SJSA1 (cell line): ENCODE measurements at regions not wholly inside any gene's neighbourhood (a gene's known extent, or its start where the extent isn't known, plus 50 kb on each side); places are given as distances from the start of the nearest gene placed in this dataset.
"Not testable (repeated sequence)": the region's sequence is repeated elsewhere in the genome, so short reads cannot be mapped to it uniquely, and the experiment has no call there.

Experiments
- DNase-seq, 2 experiments: peaks; one replicate each; pipeline ENCODE4 v3.0.0-alpha.2; 2015 to 2020; ENCODE audit warnings: low spot score in 2 of 2, low read depth in 1 of 2
- H3K27ac ChIP-seq: fragments of 250-450 bp; sonication (Bioruptor Pico); 2 replicates; pipeline ENCODE4 v1.5.1; 2020; ENCODE audit warnings: mild to moderate bottlenecking, moderate library complexity
- H3K27me3 ChIP-seq: fragments of 250-450 bp; sonication (Bioruptor Pico); replicated peaks from 2 replicates; pipeline ENCODE4 v1.5.1; 2020; ENCODE audit warnings: mild to moderate bottlenecking, moderate library complexity
- H3K36me3 ChIP-seq: fragments of 250-450 bp; sonication (Bioruptor Pico); 2 replicates; pipeline ENCODE4 v1.5.1; 2020; ENCODE audit warnings: mild to moderate bottlenecking
- H3K4me1 ChIP-seq: fragments of 250-450 bp; sonication (Bioruptor Pico); replicated peaks from 2 replicates; pipeline ENCODE4 v1.6.1; 2021; ENCODE audit warnings: mild to moderate bottlenecking
- H3K4me3 ChIP-seq: fragments of 250-450 bp; sonication (Bioruptor Pico); 2 replicates; pipeline ENCODE4 v1.5.1; 2020; ENCODE audit warnings: mild to moderate bottlenecking
- H3K9me3 ChIP-seq: fragments of 250-450 bp; sonication (Bioruptor Pico); replicated peaks from 2 replicates; pipeline ENCODE4 v1.5.1; 2020; ENCODE audit warnings: mild to moderate bottlenecking

DNA sequence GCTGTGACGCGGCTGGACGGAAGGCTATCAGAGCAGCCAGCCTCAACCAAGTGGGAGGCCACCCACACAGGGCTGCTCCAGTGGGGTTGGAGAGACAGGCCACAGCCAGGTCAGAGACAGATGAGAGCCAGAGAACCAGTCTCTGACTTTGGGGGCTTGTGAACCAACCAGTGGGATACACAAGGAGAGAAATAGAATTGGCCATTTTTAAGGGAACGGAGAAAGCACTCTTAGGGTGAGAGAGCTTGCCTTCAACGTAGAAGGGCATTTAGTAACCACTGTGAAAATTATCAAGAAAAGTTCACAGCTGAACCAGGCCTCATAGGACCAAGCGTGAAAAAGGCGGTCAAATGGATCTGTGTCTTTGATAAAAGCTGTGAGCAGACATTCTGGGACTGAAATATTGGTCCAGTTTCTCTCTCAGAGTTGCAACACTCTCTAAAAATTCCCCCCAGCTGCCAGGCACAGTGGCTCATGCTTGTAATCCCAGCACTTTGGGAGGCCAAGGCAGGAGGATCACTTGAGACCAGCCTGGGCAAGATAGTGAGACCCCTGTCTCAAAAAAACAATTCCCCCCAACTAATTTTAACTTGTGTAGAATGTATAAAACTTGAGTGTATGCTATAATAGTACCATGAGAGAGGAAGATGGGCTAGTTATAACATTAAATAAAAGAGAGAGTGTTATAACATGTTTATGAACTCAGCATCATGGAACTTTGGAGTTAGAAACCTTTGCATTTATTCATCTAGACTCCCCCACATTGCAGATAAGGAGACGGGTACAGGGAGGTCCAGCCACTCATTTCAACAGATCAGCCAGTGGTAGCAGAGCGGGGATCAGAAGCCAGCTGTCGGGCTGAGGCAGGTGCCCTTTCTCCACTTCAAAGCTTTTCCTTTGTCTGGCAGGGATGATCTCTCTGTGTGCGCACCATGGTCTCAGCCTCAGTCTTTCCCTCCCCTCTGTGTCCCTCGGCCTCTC, 132.2 kb downstream of the NPIPB11 start:
- H3K27me3 ChIP-seq, H3K36me3 ChIP-seq, H3K4me3 ChIP-seq, H3K9me3 ChIP-seq, DNase-seq: not testable (repeated sequence)
- Histone ChIP-seq H3K4me1 (peaks cover 57% of the 10 kb centered on the region), H3K27ac (peak overlapping the region; percentile 62; the same call in 1 of the 2 replicates)

DNA sequence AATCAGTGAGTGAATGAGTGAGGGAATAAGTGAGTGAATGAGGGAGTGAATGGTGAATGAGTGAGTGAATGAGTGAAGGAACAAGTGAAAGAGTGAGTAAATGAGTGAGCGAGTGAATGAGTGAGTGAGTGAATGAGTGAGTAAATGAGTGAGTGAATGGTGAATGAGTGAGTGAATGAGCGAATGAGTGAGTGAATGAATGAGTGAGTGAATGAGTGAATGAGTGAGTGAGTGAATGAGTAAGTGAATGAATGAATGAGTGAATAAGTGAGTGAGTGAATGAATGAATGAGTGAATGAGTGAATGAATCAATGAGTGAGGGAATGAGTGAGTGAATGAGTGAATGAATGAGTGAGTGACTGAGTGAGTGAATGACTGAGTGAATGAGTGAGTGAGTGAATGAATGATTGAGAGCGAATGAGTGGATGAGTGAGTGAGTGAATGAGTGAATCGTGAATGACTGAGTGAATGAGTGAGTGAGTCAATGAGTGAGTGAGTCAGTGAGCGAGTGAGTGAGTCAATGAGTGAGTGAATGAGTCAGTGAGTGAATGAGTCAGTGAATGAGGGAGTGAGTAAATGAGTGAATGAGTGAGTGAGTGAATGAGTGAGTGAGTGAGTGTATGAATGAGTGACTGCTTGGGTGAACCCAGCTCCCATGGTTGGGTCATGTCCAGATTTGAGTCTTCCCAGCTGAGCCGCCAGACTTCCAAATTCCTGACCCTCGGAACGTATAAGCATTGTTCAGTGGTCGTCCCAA, 133.0 kb downstream of the NPIPB11 start:
- DNase-seq: peak in 1 of 2 experiments; percentile 31
- H3K27me3 ChIP-seq: not testable (repeated sequence)
- H3K27ac ChIP-seq: peak overlapping the region; percentile 62; the same call in 1 of the 2 replicates

DNA sequence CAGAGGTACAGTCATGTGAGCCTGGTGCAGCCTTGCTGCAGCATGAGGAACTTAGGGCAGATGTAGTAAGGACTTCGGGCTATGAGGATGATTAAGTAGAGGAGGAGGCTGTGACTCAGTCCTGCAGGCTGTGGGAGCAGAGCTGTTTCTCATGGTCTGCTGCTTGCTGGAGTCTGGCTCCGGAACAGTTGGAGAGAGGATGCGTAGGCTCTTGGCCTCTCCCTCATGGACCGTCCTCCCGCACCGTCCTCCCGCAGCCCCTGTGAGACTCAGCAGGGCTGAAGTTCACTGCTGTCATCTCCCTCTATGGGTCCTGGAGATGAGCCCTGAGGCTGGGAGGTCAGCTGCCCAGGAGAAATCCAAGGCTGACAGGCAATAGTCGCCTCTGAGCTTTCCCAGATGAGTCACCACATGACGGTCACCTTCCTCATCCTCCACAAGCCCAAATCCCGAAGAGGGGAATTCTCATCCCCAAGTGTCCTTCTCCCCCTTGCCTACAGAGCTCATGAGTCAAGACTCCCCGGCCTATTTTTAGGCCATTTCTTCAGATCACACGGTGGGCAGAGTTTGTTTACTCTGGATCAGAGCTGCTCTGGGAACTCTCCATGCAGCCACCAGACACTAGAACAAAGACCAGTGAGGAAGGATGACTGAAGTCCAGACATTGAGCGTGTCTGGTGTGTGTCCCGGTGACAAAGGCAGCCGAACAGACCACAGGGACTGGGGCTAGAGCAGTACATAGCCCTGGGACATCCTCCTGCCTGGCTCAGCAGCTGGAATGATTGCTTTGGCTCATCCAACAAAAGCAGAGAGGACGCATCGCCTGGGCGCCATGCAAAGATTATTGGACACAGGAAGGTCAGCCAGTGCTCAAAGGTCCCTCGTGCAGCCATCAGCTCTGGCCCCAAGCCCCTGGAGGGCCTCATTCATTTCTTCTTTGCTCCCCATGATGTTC, 134.5 kb downstream of the NPIPB11 start:
- H3K27me3 ChIP-seq, H3K36me3 ChIP-seq, H3K4me3 ChIP-seq, H3K9me3 ChIP-seq: not testable (repeated sequence)
- peaks cover 74% of the 10 kb centered on the region for H3K4me1 ChIP-seq
- DNase-seq: peak; percentile 92 to 96
- H3K27ac ChIP-seq: peak overlapping the region; percentile 93

More for the DNA sequence above, 133.0 kb downstream of the NPIPB11 start:
- not testable (repeated sequence) for H3K9me3 ChIP-seq, H3K4me3 ChIP-seq, H3K36me3 ChIP-seq
- peaks cover 64% of the 10 kb centered on the region for H3K4me1 ChIP-seq

DNA sequence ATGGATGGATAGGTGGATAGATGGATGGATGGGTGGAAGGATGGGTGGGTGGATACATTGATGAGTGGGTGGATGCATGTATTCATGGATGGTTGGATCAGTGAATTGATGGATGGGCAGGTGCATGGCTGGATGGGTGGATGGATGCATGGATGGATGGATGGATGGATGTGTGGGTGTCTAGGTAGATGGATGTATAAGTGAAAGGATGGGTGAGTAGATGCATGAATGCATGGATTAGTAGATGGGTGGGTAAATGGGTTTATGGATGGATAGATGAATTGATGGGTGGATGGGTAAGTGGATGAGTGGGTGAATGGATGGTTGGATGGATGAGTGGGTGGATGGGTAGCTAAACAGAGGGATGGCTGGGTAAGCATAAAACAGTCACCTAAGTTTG, 135.6 kb downstream of the NPIPB11 start:
- not testable (repeated sequence) for H3K27me3 ChIP-seq, H3K36me3 ChIP-seq, H3K4me3 ChIP-seq, H3K9me3 ChIP-seq, DNase-seq
- H3K4me1 ChIP-seq: peaks cover 68% of the 10 kb centered on the region
- H3K27ac ChIP-seq: peak overlapping the region; percentile 93

DNA sequence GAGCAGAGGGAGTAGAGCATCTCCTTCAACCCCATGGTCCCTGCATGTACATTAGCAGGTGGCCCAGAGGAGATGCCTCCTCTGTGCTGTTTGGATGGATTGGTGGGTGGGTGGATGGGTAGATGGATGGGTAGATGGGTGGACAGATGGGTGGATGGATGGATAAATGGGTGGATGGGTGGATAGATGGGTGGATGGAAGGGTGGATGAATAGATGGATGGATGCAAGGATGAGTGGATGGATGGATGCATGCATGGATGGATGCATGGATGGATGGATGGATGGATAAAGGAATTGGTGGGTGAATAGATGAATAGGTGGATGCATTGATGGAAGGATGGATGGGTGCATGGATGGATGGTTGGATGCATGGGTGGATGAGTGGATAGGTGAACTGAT, 136.5 kb downstream of the NPIPB11 start:
- not testable (repeated sequence) for DNase-seq, H3K27me3 ChIP-seq, H3K4me3 ChIP-seq, H3K9me3 ChIP-seq, H3K36me3 ChIP-seq
- Histone ChIP-seq H3K4me1 (peaks cover 66% of the 10 kb centered on the region), H3K27ac (peak overlapping the region; percentile 94; the same call in 1 of the 2 replicates)

DNA sequence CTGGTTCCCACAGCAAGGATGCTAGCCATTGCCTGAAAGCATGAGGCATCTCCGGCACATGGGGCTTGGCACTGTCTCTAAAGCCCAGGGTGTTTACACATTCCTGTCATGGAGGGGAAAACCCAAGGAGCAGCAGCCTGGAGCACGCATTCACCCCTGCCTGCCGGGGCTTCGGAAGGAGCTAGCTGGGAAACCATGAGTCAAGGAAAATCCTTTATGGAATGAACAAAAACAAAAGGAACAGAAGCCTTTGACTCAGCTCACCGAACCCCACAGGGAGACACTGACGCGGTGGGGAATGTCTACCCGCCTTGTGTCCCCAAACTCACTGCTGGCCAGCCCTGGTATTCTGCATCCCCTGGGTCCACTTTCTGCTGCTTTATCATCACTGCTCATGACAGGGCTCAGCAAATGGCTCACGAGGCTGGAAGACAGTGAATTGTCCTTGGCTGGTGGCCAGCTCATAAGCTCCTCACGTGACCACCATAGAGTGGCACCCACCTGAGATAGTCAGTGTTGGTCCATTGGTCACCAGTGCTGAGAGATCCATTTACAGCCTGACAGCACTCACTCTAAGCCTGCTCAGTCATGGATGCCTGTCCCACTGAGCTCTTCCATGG, 137.2 kb downstream of the NPIPB11 start:
- H3K4me3 ChIP-seq: not testable (repeated sequence)

DNA sequence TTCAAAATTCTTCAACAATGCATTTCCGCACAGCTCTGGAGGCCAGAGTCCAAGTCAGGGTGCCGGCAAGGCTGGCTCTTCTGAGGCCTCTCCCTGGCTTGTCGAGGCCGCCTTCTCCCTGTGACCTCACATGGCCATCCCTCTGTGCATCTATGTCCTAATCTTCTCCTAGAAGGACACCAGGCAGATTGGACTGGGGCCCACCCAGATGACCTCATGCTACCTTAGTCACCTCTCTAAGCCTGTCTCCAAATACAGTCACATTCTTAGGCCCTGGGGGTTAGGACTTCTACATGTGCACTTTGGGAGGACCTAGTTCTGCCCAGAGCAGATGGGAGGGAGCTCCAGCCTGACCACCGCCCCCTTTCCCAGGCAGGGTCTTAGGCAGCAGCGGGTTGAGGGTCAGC, 137.7 kb downstream of the NPIPB11 start:
- Histone ChIP-seq H3K27ac (peak overlapping the region; percentile 94), H3K4me1 (peaks cover 69% of the 10 kb centered on the region)
- not testable (repeated sequence) for H3K27me3 ChIP-seq, H3K36me3 ChIP-seq, H3K4me3 ChIP-seq, H3K9me3 ChIP-seq
- peak; percentile 91 to 95 for DNase-seq

More for the DNA sequence above, 137.2 kb downstream of the NPIPB11 start:
- H3K27me3 ChIP-seq, H3K9me3 ChIP-seq, H3K36me3 ChIP-seq: not testable (repeated sequence)
- Histone ChIP-seq H3K4me1 (peaks cover 73% of the 10 kb centered on the region), H3K27ac (peak overlapping the region; percentile 94)
- DNase-seq: peak; percentile 91 to 95

DNA sequence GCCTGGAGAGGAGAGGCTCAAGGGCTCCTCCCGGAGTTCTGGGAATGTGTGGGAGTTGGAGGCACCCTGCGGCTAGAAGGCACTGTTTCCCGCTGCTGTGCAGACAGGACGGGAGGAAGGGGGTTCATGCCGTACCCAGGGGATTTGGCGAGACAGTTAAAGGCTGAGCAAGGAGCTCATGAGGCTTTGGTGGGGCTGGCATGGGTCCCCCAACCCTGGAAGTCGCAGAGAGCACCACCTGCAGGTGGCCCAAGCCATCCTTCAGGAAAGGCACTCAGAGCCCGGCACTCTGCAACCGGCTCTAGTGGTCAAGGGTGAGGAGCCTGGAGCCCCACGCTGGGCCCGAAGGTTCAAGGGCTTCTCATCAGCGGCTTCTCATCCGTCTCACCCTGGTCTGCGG, 138.2 kb downstream of the NPIPB11 start:
- DNase-seq, H3K27me3 ChIP-seq, H3K36me3 ChIP-seq, H3K9me3 ChIP-seq, H3K4me3 ChIP-seq: not testable (repeated sequence)
- peak overlapping the region; percentile 94 for H3K27ac ChIP-seq
- peaks cover 65% of the 10 kb centered on the region for H3K4me1 ChIP-seq

DNA sequence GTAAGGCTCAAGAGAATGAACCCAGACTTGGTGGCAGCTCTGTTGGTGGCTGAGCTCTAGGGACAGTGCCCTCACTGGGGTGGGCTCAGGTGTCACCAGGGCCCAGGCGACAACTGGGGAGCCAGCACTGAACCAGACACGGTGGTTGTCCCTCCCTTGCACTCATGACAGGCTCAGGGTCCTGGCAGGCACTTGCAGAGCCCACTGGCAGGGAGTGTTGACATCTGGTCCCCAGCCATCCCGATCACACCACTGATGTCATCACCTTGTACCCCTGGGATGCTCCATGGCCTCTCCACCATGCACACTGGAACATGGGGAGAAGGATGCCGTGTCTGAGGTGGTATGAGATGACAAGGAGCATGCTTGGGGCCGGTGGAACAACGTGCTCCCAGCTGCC, 138.6 kb downstream of the NPIPB11 start:
- not testable (repeated sequence) for H3K4me3 ChIP-seq, DNase-seq, H3K27me3 ChIP-seq, H3K9me3 ChIP-seq, H3K36me3 ChIP-seq
- H3K27ac ChIP-seq: peak overlapping the region; percentile 94
- peaks cover 60% of the 10 kb centered on the region for H3K4me1 ChIP-seq

DNA sequence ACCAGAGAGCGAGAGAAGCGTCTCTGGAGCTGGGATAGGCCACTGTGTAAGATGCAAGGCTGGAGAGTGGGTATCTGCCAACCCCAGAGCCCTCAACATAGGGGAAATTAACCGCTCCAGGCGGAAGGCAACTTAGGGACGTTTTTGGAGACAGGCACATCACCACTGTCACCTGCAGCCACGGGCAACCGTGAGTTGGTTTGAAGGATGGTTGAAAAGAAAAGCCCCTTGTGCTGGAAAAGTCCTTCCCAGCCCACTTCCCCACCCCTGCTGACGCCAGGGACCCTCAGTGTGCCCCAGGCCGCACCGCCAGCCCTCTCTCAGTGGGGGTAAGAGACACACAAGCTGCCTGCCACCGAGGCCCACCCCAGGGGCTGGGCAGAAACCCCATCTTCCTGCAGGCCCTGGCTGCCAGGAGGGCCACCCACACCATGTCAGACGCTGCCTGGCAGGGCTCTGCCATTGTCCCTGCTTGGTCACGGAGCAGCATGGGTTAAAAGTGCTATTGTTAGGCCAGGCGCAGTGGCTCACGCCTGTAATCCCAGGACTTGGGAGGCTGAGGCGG, 139.4 kb downstream of the NPIPB11 start:
- not testable (repeated sequence) for H3K9me3 ChIP-seq, H3K27me3 ChIP-seq, H3K4me3 ChIP-seq, H3K27ac ChIP-seq, DNase-seq, H3K36me3 ChIP-seq
- peaks cover 54% of the 10 kb centered on the region for H3K4me1 ChIP-seq

DNA sequence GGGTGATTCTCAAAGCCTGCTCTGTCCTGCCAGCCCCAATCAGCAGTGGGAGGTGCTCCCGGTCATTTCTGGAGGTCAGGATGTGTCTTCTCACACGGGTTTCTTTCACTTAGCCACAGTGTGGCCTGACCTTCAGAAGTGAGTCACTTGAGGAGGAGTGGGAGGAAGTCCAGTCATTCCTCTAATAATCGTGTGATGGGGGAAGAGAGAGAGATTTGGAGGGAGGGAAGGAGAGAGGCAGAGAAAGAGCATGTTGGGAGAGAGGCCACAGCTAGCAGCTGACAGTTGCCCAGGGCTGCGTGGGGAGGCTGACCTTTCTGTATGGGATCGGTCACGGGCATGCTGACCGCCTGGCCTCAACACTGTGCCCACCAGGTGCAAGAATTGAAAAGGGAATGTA, 139.9 kb downstream of the NPIPB11 start:
- H3K36me3 ChIP-seq: not testable (repeated sequence)

DNA sequence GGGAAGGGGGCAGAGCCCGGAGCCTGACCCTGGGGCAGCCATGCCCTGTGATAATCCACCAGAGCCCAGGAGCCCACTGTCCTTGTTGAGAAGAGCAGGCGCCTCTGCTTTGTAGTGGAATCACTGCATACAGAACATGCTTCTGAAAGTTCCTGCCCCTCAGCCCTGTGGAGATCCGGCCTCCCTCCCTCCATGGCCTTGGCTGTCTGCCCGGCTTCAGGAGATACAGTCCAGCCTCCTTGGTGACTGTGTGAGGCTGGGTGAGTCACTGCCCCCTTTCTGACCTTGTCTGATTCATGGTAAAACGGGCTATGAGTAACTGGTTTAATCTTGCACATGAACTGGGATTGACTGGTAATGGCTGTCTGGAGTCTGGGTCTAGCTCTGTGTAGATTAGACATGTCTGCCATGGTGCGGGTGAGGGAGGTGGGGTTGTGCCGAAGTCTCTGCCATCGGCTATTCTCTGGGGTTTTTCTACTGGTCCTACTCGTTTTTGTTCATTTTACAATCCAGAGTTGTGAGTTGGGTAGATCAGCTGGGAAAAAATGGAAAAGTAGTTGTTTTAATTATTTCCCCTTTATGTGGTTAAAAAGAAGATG, 141.2 kb downstream of the NPIPB11 start:
- H3K36me3 ChIP-seq, H3K9me3 ChIP-seq, H3K4me3 ChIP-seq, H3K27me3 ChIP-seq: not testable (repeated sequence)
- Histone ChIP-seq H3K4me1 (peaks cover 52% of the 10 kb centered on the region), H3K27ac (peak overlapping the region; percentile 56; the same call in 1 of the 2 replicates)
- peak; percentile 91 to 98 for DNase-seq

More for the DNA sequence above, 139.9 kb downstream of the NPIPB11 start:
- H3K27me3 ChIP-seq, H3K9me3 ChIP-seq, H3K27ac ChIP-seq, H3K4me3 ChIP-seq: not testable (repeated sequence)
- H3K4me1 ChIP-seq: peaks cover 55% of the 10 kb centered on the region
- DNase-seq: peak in 1 of 2 experiments; percentile 52
